DMS53 treated with DMSO at 0.1 percent for 48 hours (cell line): ENCODE measurements at regions not wholly inside any gene's neighbourhood (a gene's known extent, or its start where the extent isn't known, plus 50 kb on each side); places are given as distances from the start of the nearest gene placed in this dataset.
A peak's percentile ranks its signal among the peaks of the same experiment; 100 is the strongest.
"Not testable (repeated sequence)": the region's sequence is repeated elsewhere in the genome, so short reads cannot be mapped to it uniquely, and the experiment has no call there.

Experiments used
- DNase-seq: peaks from one replicate; lab custom pipeline; 2025; ENCODE audit not compliant: unreplicated experiment; lab: John Stamatoyannopoulos, UW

- DNase-seq = not testable (repeated sequence)
These were observed 842.8 kb upstream of the NDST4 start for GRCh38 chr4:115956054-115956796.

DNA sequence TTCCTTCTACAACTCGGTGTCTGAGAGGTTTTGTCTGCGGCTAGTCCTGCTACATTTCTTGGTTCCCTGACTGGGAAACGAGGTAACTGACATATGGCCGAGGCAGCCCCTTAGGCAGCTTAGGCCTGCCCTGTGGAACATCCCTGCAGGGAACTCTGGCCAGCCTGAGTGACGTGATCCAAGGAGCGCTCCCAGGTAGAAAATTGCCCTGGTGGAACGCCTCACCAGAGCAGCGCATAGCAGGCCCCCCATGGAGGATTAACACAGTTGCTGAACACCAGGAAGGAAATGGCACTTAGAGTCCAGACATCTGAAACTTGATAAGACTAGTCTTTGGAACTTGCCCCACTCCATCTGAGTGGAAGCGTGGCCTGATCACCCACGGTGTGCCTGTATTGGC lies 837.4 kb upstream of the NDST4 start:
- no peak for DNase-seq

DNA sequence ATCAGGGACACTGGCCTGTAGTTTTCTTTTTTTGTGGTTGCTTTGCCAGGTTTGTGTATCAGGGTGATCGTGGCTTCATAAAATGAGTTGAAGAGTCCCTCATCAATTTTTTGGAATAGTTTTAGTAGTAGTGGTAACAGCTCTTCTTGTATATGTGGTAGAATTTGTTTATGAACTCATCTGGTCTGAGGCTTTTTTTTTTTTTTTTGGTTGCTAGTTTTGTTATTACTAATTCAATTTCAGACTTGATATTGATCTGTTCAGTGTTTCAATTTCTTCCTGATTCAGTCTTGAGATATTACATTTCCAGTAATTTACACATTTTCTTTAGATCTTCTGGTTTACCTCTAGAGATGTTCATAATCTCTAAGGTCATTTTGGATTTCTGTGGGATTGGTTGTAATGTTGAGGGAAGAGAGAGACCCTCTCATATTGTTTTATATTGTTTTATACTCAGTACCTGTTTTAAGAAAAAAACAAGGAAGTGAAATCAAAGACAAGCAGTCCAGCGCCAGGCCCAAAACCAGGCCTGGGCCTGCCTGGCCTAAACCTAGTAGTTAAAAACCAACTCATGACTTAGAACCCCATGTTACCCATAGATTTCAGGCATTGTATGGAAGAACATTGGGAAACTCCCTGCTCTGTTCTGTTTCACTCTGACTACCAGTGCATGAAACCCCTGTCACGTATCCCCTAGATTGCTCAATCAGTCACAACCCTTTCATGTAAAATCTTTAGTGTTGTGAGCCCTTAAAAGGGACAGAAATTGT lies 836.7 kb upstream of the NDST4 start:
- not testable (repeated sequence) for DNase-seq

DNA sequence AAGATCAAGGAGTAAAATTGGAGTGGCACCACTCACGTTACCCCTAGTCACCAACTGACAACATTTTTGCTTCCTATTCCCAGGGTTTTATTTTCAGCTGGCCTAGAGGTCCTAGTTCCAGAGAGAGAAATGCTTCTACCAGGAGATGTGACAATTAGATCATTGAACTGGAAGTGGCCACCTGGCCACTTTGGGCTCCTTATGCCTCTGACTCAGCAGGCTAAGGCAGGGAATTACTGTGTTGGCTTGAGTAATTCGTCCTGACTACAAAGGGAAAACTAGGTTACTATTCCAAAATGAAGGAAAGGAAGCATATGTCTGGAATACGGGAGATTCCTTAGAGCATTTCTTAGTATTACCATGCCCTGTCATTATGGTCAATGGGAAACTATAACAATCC lies 831.6 kb upstream of the NDST4 start:
- DNase-seq = no peak

DNA sequence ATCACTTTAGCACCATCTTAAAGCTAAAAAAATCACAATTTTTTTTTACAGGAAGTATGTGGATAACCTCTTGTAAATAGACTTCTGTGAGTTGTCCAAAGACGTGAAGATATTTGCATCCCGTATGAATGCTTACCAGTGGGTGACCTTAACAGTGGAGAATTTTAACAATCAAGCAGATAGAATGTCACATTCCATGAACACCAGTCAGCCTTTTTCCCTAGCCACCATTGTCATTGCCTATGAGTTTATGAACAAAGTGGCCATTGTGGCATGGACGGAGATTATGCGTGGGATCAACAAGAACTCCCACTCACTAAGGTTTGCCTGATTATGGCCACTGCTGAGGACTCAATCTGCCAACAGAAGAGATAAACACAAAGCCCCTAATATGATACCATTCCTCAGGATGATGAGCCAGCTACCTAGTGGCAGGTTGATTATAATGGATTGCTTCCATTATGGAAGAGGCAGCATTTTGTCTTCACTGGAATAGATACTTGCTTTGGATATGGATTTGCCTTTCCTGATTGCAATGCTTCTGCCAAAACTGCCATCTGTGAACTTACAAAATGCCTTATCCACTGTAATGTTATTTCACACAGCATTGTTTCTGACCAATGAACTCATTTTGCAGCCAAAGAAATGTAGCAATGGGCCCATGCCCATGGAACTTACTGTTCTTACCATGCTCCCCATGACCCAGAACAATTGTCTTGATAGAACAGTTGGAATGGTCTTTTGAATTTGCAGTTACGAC lies 830.9 kb upstream of the NDST4 start:
- DNase-seq = no peak

GRCh38 chr4:115938764-115939443 lies 825.5 kb upstream of the NDST4 start:
- DNase-seq = no peak

DNA sequence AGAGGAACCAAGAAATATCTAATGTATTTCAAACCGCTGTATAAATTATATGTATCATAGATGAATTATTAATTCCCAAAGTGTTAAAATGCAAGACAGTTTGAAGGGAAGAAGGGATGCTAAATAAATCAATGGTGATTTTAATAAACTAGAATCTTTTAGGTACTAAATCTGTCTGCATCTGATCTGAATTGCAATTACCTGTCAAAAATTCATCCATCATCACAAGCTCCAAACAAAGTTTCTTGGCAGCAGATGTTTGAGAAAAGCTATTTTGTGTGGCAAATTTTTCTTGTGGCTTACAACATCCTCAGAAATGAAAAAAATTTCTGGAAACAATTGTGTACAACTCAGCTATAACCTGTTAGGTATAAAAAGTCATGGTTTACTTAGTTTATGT lies 816.0 kb upstream of the NDST4 start:
- DNase-seq = no peak

GRCh38 chr4:115927382-115927781 lies 814.0 kb upstream of the NDST4 start:
- no peak for DNase-seq

DNA sequence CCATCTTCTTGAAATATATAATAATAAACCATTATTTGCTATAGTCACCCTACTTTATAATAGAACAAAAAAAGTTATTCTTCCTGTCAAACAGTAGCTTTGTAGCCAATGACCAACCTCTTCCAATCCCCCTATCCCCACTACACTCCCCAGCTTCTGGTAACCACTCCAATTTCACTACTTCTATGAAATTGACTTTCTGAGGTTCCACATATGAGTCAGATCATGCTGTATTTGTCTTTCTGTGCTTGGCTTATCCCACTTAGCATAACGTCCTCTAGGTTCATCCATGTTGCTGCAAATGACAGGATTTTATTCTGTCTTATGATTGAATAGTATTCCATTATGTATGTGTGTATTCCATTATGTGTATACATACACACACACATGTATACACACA lies 809.7 kb upstream of the NDST4 start:
- no peak for DNase-seq

- DNase-seq = no peak
These were observed 807.2 kb upstream of the NDST4 start for GRCh38 chr4:115920637-115921036.

- no peak for DNase-seq
These were observed 804.7 kb upstream of the NDST4 start for GRCh38 chr4:115918149-115918548.

DNA sequence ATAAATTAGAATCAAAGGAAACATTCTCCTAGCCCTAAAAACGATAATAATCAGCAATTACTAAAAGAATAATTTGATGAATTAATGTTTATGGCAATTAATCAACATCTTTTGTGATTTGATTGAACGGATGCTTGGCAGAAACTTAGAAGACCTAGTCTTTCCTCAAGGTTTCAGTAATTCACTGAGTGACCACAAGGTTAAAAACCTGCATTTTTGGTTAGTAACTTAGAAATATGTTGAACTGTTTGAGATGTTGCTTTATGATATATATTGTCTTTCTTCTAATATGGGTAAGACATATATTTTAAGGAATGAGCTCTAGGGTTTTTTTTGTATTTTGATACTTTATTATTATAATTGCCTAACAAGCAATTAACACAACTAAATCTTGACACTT lies 793.0 kb upstream of the NDST4 start:
- DNase-seq = no peak

- DNase-seq = no peak
These were observed 770.4 kb upstream of the NDST4 start for GRCh38 chr4:115883847-115884246.

- no peak for DNase-seq
These were observed 769.8 kb upstream of the NDST4 start for GRCh38 chr4:115883231-115883630.

DNA sequence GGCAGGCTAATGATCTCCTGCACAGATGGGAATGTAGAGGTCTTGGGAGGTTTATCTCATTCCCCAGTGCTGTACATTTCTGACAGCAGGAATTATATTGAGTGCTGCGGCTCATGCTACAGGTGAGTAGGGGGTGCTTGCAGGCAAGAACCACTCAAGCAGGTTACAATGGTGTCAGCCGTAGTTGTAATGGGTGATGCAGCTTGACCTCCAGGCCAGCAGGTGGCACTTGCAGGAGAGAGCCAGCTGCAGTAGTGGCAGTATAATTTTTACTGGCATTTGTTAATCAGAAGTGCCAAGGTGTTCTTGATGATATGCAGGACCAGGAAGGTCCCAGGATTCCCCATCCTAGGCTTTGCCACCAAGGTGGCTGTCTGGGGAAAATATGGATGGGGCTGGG lies 759.6 kb upstream of the NDST4 start:
- no peak for DNase-seq

DNA sequence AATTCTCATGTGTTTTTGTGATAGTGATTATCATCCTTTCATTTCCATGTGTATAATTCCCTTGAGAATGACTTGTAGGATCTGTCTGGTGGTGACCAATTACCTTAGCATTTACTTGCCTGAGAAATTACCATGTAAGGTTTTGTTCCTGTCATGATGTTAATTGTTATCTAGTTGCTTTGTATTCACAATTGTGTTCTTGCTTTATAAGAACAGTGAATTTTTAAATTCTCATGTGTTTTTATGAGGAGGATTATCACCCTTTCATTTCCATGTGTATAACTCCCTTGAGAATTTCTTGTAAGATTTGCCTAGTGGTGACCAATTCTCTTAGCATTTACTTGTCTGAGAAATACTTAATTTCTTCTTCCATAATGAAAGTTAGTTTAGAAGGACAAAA lies 758.2 kb upstream of the NDST4 start:
- no peak for DNase-seq

- no peak for DNase-seq
These were observed 753.0 kb upstream of the NDST4 start for GRCh38 chr4:115866364-115866896.

DNA sequence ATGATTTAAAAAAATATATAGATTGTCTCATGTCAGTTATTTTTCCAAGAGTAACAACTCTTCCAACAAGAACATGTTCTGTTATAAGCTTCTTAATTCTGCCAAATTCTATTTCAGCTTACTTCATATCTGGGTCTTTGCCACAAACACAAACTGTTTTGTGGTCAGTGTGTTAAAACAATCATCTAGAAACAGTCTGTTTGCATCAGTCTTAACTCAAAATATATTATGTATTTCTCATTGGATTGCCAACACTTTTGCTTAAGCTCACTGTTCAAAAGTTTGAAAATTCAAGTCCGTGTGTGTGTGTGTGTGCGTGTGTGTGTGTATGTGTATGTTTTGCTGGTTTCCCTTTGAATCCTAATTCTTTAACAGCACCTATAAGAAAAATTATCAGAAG lies 752.3 kb upstream of the NDST4 start:
- no peak for DNase-seq

DNA sequence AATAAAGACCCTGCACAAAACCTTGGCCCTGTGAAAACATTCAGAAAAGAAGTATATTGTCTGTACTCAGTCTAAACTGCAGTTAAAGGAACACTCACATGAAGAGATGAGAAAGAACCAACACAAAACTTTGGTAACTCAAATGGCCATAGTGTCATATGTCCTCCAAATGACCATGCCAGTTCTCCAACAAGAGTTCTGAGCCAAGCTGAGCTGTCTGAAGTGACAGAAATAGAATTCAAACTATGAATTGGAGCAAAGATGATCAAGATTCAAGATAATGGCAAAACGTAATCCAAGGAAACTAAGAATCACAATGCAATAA lies 739.3 kb upstream of the NDST4 start:
- DNase-seq = no peak

DNA sequence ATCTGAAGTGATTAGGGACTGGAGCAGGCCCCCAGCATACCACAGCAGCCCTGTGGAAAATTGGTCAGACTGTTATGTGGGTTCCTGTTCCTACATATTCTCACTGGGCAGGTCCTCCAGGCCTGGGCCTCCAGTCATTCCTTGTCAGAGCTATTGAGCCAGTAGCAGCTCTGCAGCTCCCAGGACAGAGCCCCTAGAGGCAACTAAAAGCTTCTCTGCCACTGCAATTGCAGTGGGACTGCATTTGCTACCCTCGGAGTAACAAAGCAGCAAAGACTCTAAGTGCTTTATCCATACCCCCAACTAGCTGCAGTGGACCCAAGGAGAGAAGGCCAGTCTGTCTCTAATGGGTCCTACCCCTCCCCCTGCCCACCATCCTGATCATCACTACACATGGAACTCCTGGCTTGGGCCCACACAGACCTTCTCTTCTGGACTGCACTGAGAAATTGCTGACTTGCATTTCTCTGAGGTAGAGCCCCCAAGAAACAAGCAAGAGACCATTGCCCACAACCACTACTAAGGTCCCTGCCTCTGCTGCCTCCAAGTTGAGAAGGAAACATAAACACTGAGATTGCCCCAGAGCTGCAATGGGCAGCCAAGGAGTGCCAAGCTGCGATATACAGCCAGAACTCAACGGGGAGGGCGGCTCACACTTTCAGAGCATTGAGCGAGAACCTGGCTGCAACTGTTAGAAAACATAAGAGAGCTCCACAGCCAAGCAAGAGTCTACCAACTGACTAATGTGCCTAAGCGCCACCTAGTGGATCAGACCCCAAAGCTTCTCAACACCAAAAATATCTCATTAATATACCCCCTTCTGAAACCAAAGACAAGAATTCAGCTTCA lies 738.7 kb upstream of the NDST4 start:
- DNase-seq = peak; percentile 57
